ENCODE measurements at regions not wholly inside any gene's neighbourhood (a gene's known extent, or its start where the extent isn't known, plus 50 kb on each side); places are given as distances from the start of the nearest gene placed in this dataset.
A peak's percentile ranks its signal among the peaks of the same experiment; 100 is the strongest.

DNA sequence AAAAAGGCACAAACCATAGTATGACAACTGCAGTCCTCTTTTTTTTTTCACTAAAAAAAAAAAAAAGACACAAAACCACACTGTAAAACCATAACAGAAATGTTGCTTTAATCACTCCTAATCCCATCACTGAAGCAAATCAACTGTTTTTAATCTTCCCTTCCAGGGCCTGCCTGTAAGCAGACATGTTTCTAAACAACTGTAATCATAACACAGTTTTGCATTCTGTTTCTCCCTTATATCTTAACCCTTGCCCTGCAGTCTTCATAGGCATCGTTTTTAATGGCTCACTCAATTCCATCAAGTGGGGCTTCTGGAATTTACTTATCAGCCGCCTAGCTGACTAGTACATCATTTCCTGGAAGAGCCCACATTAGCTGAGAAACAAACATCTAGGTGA is 111.0 kb upstream of the SLC25A48 start:
- DNase-seq (ENCODE audit: low read depth, low spot score) = no peak

DNA sequence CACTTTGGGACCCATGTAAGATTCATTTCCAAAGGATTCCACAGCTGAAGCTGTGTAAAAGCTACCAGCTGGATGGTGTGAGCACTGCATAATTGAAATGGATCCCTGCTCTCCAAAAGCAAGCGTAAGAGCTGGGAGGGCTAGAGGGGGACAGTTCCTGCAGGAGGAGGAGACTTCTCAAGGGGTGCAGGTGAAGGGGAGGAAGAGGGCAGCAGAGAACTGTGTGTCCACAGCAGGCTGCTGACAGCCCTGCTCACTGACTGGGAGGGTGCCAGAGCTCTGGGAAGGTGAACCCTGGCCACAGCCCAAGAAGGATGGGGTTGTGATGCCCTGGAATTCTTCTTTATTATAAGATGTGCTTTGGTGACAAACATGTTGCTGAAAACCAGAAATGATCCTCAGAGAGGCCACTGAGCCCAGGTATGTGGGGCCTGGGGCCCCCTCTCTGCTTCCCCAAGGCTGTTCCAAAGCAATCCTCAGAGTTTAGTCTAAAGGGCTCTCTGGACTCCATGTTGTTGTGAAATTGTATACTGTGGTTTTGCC is 112.8 kb upstream of the SLC25A48 start:
- no peak for DNase-seq (ENCODE audit: low read depth, low spot score)

DNA sequence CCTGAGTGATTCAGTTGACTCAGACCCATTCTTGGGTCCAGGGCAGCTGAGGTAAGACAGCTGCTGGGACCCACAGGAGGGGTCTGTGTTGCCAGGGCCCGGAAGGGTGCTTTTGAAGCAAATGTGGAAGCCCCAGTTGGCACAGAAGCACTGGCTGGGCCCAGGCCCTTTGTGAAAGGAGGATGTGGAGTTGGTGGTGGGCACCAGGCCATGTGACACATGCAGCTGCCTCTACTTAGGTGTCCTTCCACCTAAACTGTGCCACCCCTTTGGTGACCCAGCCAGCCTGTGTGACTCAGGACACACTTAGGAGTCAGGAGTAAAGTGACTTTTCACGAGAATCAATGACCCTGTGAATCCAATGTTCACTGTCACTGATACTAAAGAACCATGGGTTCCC is 114.3 kb upstream of the SLC25A48 start:
- DNase-seq (ENCODE audit: low read depth, low spot score) = no peak

DNA sequence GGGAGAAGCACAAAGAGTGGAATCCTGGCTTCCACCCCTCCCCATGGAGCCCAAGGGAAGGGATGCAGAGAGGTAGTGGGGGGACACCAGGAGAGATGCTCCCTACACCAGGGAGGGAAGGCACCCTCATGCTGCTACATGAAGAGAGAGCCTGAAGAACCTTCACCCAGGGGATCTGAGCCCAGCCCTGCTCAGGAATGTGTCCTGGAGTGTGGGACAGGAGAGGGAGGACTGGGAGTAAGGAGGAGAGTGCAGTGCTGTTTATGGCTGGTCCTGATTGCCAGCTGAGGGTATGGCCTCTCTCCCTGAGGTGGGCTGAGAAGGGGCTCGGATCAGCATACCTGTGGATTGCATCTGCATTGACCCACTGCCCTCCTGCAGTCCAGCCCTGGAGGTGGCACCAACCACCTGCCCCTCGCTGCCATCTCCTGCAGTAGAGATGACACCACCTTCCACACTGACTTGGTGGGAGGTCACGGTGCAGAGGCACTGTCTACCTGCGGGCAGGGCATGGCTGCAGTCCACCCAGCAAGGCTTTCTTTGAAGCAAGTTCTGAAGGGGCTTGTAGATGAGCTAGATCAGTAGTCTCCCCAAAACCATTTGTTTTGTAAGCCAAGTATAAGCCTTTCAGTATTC is 114.9 kb upstream of the SLC25A48 start:
- no peak for DNase-seq (ENCODE audit: low read depth, low spot score)

DNA sequence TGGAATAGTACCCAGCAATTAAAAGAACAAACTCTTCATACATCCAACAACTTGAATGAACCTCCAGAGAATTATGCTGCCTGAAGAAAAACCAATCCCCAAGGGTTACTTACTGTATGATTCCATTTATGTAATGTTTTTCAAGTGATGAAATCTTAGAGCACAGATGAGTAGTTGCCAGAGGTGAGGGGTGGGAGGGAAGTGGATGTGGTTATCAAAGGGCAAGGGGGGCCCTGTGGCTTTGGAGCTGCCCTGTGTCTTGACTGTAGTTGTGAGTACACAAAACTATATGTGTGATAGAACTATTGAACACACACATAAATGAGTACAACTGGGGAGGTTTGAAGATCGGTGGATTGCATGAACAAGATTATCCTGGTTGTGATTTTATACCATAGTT is 115.8 kb upstream of the SLC25A48 start:
- no peak for DNase-seq (ENCODE audit: low read depth, low spot score)

DNA sequence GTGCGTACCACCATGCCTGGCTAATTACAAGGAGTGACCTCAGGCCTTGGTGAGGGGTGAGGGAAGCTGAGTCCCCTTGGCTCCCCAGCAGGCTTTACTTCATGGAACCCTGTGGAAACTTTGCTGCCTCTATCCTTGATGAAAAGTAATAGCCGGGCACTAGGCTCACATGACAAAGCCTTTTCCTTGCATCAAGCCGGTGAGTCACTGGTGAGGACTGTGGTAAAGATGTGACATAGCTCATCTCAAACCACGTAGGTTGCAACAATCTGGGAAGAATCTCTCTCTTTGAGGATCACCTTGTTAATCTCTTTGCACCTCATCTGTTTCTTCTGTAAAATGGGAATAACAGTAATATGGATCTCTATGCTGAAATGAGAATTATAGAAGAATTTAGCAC is 116.3 kb upstream of the SLC25A48 start:
- DNase-seq (ENCODE audit: low read depth, low spot score) = no peak

DNA sequence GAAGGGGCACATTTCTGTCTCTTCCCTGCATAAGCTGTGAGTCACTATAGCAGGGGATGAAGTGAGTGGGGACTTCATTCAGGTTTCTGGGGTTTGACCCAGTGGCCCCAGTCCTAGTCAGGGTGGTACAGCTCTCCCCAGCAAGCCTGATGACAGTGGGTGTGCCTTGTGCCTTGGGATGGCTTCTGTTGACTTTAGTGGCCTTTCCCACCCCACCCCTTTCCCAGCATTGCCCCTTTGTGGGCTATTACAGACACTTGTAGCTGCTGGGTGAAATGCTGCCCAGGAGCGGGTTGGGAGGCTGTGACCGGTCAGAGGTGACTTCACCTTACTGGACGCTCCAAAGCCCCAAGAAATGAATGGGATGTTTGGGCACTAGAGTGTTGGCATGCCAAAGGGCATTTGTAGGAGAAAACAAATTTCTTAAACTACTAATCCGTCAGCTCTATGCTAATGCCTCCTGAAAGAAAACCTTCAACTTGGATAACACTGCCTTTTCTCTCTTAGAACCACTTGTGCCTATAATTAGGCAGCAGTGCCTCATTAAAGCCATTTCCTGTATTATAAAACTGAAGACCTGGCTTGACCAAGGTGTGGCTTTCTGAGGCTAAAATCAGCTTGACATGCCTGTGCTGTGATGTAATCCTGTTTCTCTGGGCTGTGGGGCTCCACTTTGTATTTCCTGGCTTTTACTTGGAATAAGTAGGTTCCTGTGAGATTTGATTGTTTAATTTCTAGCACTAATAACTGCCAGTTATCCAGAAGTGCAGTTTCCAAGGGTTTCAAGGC is 119.0 kb upstream of the SLC25A48 start:
- DNase-seq (ENCODE audit: low read depth, low spot score) = no peak

DNA sequence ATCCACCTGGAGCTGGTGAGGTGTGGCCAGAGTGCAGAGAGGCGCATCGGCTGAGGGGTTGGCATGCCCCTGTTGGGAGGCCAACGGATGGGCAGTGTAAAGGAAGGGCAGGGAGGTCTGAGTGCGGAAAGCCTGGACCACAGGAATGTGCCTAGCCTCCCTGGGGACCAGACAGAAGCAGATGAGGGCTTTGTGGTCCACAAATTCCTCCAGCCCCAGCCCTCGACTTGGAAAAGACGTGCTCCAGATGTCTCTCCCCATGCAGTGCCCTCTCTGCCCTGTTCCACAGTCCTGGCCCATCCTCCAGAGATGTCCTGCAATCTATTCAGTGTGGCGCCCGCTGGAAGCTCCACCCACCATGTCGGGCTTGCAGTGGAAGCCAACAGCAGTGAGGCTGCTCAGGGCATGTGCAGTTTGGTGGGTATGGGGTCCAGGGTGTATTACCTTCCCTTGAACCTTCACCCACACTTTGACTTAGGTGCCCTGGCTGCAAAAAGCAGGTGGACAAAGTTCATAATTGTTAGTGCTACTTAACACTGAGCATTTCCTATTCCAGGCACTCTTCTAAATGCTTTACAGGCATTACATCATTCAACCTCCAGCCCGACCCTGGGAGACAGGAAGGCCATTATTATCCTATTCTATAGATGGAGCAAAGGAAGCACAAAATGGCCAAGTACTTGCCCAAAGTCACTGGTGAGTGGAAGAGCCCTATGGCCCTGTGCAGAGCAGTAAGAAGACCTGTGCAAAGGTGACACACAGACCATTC is 120.2 kb upstream of the SLC25A48 start:
- no peak for DNase-seq (ENCODE audit: low read depth, low spot score)

DNA sequence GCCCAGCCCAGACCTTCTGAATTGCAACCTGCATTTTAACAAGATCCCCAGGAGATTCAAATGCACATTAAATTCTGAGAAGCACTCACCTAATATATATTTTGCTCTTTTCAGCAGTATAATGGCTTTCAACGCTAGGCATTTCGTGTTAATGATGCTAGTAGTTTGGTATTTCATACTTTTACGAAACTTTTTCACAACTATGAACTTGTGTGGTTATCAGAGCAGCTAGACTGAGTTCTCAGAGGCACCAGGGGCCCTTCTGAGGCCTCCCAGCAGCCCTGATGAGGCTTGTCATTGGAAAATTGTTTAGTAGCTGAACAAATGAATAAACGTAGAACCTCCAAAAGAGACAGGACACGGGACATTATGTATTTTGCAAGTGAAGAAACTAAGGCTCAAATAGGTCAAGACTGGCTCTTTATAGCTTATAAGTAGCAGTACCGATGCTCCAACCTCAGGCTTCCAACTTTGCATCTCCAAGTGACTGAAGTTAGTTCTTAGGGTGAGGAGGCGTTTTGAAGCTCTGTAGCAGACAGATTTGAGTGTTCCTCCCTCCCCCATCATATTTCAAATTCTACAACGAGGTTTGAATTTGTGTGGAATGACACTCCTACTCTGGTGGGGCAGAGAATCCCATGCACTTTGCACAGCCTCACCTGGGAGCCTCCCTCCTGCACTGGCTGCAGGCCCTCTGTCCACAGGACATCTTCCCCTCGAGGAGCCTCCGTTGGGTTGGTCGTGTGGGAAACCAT is 121.1 kb upstream of the SLC25A48 start:
- DNase-seq (ENCODE audit: low read depth, low spot score) = no peak

DNA sequence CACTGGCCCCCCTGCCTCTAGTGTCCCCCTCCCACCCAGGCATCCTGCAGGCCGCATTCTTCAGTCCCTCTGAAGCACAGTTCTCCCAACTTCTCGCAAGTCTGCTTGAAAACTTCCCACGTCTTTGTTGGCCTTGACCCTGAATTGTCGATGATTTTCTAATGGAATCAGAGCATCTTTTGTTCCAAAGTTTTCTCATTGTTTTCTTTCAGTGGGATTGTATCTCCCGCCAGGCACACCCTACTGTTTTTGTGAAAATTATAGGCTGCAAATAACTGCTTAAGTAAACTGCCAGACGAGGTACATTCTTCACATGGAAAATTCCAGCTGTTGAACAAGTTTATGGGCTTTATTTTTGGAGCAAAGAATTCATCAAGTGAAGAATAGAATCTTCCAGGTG is 122.6 kb upstream of the SLC25A48 start:
- no peak for DNase-seq (ENCODE audit: low read depth, low spot score)

DNA sequence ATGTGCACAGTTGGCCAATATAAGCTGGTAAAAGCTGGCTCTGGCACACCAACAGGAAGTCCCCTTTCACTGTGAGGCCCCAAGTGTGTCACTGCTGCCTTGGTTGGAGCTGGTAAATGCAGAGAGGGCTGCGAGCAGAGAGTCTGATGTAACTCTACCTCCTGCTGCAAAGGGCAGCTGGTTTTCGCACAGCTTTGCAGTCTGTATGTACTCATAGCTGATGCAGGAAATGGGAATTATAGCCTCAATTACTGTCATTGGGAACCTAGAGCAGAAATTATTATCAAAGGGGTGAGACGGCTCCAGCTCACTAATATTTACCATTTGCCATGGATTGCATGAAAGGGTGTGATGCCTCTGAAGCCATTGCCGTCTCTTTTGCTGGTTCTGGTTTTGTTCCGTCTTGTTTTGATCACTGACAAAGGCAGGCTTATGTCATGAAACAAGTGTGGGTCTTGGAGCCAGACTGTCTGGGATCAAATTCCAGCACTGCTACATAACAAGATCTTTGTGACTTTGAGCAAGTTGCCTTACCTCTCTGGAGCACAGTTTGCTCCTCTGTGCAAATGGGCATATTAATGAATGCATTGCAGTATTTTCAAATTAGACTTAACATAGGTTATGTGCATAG is 124.3 kb upstream of the SLC25A48 start:
- DNase-seq (ENCODE audit: low read depth, low spot score) = no peak

DNA sequence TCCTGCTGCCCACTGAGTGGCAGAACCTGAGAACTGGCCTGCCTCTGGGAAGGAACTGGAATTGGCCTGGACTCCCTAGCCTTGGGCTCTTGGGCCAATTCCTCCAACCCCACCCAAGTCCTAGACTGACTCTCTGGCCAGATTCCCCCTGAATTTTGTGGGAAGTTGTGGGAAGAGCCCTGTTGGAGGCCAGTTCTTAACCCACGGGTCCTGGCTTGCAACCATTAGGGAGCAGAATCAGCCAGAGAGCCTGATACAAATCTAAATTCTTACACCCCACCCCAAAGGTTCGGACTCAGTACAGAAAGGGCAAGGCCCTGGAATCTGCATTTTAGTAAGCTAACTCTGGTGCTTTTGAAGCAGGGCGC is 125.3 kb upstream of the SLC25A48 start:
- DNase-seq (ENCODE audit: low read depth, low spot score) = no peak

DNA sequence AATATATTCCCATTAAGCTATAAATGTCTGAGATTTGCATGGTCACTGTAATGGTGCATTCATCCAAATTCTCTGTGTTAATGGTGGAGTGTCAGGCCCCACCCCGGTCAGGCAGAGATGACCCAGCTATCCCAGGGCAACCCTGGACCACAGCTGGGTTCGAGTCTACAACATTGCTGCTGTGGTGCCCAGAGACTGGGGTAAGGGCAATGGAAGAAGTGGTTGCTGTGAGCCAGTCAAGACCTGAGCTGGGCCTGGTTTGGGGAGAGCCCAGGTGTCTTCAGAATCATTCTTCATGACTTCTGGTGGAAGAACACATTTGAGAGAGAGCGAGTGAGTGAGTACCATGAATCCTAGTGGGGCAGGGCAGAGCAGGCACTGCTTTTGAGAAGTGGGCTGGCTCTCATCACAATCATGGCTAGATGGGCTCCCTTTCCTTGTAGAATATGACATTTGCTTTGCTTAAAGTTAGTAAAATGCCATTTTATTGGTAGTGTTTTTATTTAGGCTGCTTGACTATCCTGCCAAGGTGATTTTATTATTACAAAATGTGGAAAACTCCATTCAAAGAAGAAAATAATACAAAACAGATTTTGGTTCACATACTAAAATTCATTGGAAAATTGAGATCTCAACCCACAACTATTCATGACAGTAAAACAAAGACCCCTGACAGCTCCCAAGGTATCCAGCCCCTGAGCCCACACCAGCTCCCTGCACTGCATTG is 125.8 kb upstream of the SLC25A48 start:
- DNase-seq (ENCODE audit: low read depth, low spot score) = no peak

DNA sequence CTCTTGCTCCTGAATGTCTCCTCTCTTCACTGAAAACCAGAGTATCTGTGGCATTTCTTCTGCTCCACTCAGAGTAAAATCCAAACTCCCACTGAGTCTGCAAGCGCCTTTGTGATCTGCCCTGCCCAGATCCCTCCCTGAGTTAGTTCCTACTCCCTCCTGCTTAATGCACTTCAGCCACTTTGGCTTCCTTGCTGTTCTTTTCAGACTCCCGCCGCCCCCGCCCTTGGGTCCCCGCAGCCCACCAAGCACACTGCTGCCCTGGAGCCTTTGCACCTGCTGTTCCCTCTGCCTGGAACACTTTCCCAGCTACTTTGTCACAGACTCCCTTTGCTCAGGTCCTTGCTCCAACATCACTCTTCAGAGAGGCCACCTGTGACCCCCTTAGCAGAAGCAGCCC is 127.2 kb upstream of the SLC25A48 start:
- DNase-seq (ENCODE audit: low read depth, low spot score) = no peak

DNA sequence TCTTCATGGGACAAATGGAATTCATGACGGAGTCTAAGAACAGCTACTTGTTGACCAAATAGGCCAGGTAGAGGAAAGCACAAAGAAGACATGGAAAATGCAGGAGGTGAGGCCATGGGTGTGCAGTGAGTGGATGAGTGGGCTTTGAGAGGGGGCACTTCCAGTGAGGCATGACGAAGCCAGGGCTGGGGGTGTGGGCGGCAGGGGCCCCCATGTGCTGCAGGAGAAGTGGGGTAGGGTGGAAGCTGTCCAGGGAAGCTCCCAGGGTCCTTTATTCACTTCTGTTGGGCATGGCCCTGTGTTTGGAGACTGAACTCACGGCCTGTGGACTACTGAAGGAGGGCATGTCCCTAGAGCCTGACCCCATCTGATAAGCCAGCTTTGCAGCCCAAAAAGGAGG is 127.6 kb upstream of the SLC25A48 start:
- DNase-seq (ENCODE audit: low read depth, low spot score) = no peak

DNA sequence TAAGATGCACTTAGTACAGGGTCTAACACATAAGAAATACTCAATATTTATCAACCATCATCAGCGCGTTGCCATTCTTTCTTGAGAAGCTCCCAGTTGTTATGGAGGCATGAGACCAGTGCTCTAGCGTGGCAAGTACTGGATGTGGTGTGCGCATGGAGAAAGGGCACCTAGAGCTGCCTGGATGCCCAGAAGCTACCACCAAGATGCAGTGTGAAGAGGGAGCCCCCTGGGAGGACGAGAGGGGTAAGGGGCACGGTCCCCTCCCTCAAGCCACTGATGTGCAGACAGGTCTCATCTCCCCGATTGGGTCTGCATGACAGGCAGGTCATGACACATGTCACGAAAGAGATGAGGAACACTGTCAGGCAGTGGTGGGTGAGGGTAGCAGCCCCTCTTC is 127.7 kb upstream of the CXCL14 start:
- no peak for DNase-seq (ENCODE audit: low read depth, low spot score)

DNA sequence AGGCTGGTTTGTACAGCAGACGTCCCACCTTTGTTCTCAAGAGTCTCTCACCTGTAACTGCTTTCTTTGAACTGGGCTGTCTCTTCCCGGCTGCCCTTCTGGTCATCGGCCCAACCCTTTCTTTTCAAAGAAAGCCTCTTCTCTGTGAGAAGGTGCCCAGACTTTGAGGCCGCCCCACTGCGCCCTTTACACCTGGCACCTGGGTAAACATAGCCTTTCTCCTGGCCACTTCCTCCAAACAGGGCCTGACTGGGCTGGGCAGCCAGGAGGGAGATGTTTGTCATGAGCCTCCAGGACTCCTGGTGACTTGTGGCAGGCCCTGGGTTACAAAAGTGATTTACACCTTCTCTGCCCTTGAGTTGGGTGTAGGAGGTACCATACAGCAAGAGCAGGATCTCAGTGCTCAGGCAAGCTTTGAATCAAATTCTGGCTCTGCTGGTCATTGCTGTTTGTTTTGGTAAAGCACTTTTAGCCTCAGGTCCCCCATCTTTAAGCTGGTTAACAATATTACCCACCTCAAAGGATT is 127.2 kb upstream of the CXCL14 start:
- DNase-seq (ENCODE audit: low read depth, low spot score) = no peak

DNA sequence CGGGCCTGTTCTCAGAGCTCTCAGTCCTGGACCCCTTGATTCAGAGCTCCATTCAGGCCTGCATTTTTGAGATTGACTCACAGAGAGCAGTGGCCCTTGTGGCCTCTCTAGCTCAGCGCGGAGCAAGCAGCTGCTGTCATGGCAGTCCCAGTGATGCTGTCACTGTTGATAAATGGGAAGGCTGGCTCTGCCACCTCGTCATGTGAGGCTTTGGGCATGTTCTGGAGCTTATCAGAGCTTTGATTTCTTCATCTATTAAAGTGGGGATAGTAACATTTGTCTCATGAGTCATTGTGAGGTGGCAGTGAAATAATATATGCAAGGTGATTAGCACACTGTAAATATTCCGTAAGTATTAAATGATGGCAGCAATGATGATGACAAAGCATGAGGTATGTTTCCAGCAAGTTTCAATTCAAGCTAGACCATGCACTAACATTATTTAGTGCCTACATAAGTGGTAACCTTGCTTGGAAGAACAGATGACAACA is 126.4 kb upstream of the CXCL14 start:
- no peak for DNase-seq (ENCODE audit: low read depth, low spot score)

DNA sequence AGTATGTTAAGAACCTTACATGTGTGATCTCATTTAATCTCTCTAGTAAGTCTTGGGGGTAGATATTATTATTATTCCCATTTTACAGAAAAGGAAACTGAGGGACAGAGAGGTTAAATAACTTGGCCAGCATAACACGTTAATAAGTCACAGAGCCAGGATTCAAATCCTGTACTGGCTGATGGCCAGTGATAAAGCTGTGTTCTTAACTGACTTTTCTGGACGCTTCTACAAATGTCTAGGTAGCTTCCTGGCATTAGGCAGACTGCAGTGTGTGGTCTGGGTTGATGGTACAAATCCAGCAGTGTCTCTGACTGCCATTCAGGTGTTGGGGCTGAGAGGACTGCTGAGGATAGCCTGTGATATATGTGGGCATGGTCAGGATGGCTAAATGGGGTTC is 125.8 kb upstream of the CXCL14 start:
- no peak for DNase-seq (ENCODE audit: low read depth, low spot score)

DNA sequence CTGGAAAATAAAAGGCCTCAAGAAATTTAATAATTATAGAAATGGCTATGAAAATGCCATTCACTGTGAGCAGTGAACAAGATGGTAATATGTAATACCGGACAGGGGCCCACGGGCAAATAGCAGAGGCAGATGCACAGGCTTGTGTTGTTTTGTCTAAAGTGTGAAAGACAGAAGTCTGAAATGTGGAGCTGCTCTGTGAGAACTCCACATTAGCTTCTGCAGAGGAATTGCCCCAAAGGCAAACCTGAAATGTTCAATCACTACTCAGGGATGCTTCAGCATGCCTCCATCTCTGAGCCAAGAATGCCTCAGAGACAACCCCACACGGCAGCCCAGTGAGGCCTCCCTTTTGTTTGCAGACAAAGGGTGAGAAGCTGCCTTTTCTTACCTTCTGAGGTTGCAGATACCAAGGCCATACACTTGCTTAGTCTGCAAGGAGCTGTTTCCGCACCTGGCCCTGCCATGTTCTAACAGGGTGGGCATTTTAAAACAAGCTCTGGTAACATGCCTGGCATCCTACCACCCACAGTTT is 124.3 kb upstream of the CXCL14 start:
- DNase-seq (ENCODE audit: low read depth, low spot score) = peak; percentile 45
